K562 (cell line): ENCODE measurements at regions not wholly inside any gene's neighbourhood (a gene's known extent, or its start where the extent isn't known, plus 50 kb on each side); places are given as distances from the start of the nearest gene placed in this dataset.

Experiments used
- ATAC-seq: fragments of 200-7000 bp; cut with Tn5 transposase; 3 replicates; pipeline ENCODE4 v1.9.1; 2020; ENCODE audit warnings: moderate library complexity
- BruUV-seq: library from RNA; stranded (reverse); fragments of 400-500 nt; replicated peaks from 2 replicates; lab custom pipeline; 2021; lab: Mats Ljungman, UMichigan
- CTCF ChIA-PET: fragments of 300-600 bp; formaldehyde crosslinking; extraction: SDS; loops from one replicate; lab custom pipeline; 2021; ENCODE audit warnings: low intra/inter-chr PET ratio; lab: Yijun Ruan, JAX
- POLR2A ChIA-PET: fragments of 300-600, 350-650 bp; sonication (Branson Sonifier 250); formaldehyde crosslinking; extraction: SDS; loops from one replicate; lab custom pipeline; 2021; ENCODE audit warnings: antibody characterized with exemption, inconsistent platforms; lab: Yijun Ruan, JAX
- DNase-seq, 4 experiments: peaks; one replicate each; pipeline versions ENCODE4 v3.0.0 to v3.0.0-alpha.2; 2011 to 2018; ENCODE audit warnings: low spot score in 3 of 4, mixed read lengths in 3 of 4; ENCODE audit errors: extremely low read depth in 1 of 4
- FAIRE-seq: peaks from 2 replicates; lab custom pipeline; 2011; peaks lifted over from hg19 to GRCh38; lab: Jason Lieb, UNC
- H2AFZ ChIP-seq: 2 replicates; pipeline ENCODE4 v1.6.0; 2011; ENCODE audit warnings: low read depth, low read length, control low read depth, inconsistent platforms
- H3K27ac ChIP-seq: fragments of 200-600 bp; 3 replicates; pipeline ENCODE4 v1.8.0; 2011; ENCODE audit warnings: low read depth, mild to moderate bottlenecking, control low read depth, inconsistent platforms, low read length, moderate library complexity, mixed read lengths; ENCODE audit errors: extremely low read depth
- H3K27me3 ChIP-seq, 2 experiments: fragments of 300-600 bp in 1 of 2; 2 replicates in 1 of 2; 3 replicates in 1 of 2; pipeline versions ENCODE4 v1.6.0 to v1.8.0; 2011; ENCODE audit warnings: inconsistent platforms in 2 of 2, low read length in 2 of 2, mild to moderate bottlenecking in 1 of 2, mixed read lengths in 1 of 2, moderate library complexity in 1 of 2; ENCODE audit not compliant: control insufficient read depth in 2 of 2, insufficient read depth in 2 of 2
- H3K36me3 ChIP-seq: fragments of 300-600 bp; 3 replicates; pipeline ENCODE4 v1.8.0; 2011; ENCODE audit warnings: mild to moderate bottlenecking, low read length, inconsistent platforms; ENCODE audit not compliant: control insufficient read depth, insufficient read depth
- H3K4me1 ChIP-seq, 2 experiments: fragments of 200-600 bp in 1 of 2; replicated peaks in 1 of 2; 2 replicates in 1 of 2; 3 replicates in 1 of 2; pipeline versions ENCODE4 v1.5.1 to v1.8.0; 2011; ENCODE audit warnings: inconsistent platforms in 2 of 2, low read length in 2 of 2, mild to moderate bottlenecking in 1 of 2, mixed read lengths in 1 of 2, moderate library complexity in 1 of 2; ENCODE audit not compliant: control insufficient read depth in 2 of 2, insufficient read depth in 2 of 2
- H3K4me2 ChIP-seq: 2 replicates; pipeline ENCODE4 v1.6.1; 2011; ENCODE audit warnings: low read length, control low read depth, inconsistent platforms, mixed read lengths; ENCODE audit not compliant: insufficient read depth
- H3K4me3 ChIP-seq: fragments of 200-600 bp; sonication (generic), shearing (Covaris generic); 2 replicates; pipeline ENCODE4 v1.5.1; 2016; ENCODE audit warnings: control low read depth, inconsistent platforms
- H3K79me2 ChIP-seq: fragments of 200-600 bp; 3 replicates; pipeline ENCODE4 v1.8.0; 2011; ENCODE audit warnings: low read length, inconsistent platforms; ENCODE audit not compliant: control insufficient read depth, insufficient read depth
- H3K9ac ChIP-seq, 2 experiments: 2 replicates each; pipeline versions ENCODE4 v1.6.0 to v1.6.1; 2011; ENCODE audit warnings: low read depth in 2 of 2, low read length in 2 of 2, control low read depth in 1 of 2, inconsistent platforms in 1 of 2, mild to moderate bottlenecking in 1 of 2, mixed read lengths in 1 of 2; ENCODE audit not compliant: insufficient read depth in 1 of 2
- H3K9me1 ChIP-seq: one replicate; pipeline ENCODE4 v1.6.0; 2011; ENCODE audit warnings: inconsistent platforms, mild to moderate bottlenecking, low read length, moderate library complexity; ENCODE audit not compliant: control insufficient read depth, insufficient read depth
- H3K9me3 ChIP-seq: replicated peaks from 2 replicates; pipeline ENCODE4 v1.5.1; 2011; ENCODE audit warnings: low read depth, low read length, inconsistent platforms; ENCODE audit not compliant: control insufficient read depth, insufficient read depth
- H4K20me1 ChIP-seq: replicated peaks from 2 replicates; pipeline ENCODE4 v1.6.1; 2011; ENCODE audit warnings: low read length, inconsistent platforms, mixed read lengths; ENCODE audit not compliant: control insufficient read depth, insufficient read depth
- BRD4 ChIP-seq: fragments of 200-600 bp; sonication (generic); IDR thresholded peaks from 2 replicates; pipeline ENCODE4 v1.6.1; 2017; ENCODE audit warnings: inconsistent platforms
- E2F3 ChIP-seq: fragments of 250-450 bp; sonication (Bioruptor Pico); IDR thresholded peaks from 2 replicates; pipeline ENCODE4 v1.4.0; 2020; ENCODE audit warnings: mild to moderate bottlenecking
- GABPB2 ChIP-seq: fragments of 250-450 bp; sonication (Bioruptor Pico); conservative IDR thresholded peaks from 2 replicates; pipeline ENCODE4 v1.5.1; 2021; ENCODE audit warnings: mild to moderate bottlenecking
- HDGF ChIP-seq: fragments of 450-650 bp; IDR thresholded peaks from 2 replicates; pipeline ENCODE4 v1.6.1; 2016
- HMG20B ChIP-seq: fragments of 250-450 bp; sonication (Bioruptor Pico); IDR thresholded peaks from 2 replicates; pipeline ENCODE4 v1.5.0; 2021; ENCODE audit warnings: mild to moderate bottlenecking
- IFI16 ChIP-seq: fragments of 250-450 bp; sonication (Bioruptor Pico); IDR thresholded peaks from 2 replicates; pipeline ENCODE4 v2.1.2; 2022; ENCODE audit warnings: mild to moderate bottlenecking, inconsistent platforms
- ILK ChIP-seq: fragments of 450-650 bp; IDR thresholded peaks from 2 replicates; pipeline ENCODE4 v1.6.1; 2016; ENCODE audit warnings: missing genetic modification characterization, low read depth, mild to moderate bottlenecking, missing compliant biosample characterization, moderate library complexity, borderline replicate concordance
- JUND ChIP-seq, 2 experiments: IDR thresholded peaks; 2 replicates in 1 of 2; 3 replicates in 1 of 2; pipeline ENCODE4 v1.6.1; 2011; ENCODE audit warnings: borderline replicate concordance in 2 of 2, low read depth in 2 of 2, low read length in 2 of 2, improper control_type of control experiment in 1 of 2, missing biosample characterization in 1 of 2, missing genetic modification characterization in 1 of 2, missing genetic modification reagents in 1 of 2
- KLF13 ChIP-seq: fragments of 450-650 bp; IDR thresholded peaks from 2 replicates; pipeline ENCODE4 v1.6.1; 2016; ENCODE audit warnings: missing genetic modification characterization, low read depth, mild to moderate bottlenecking, missing compliant biosample characterization, moderate library complexity, borderline replicate concordance
- SMARCA4 ChIP-seq: fragments of 450-650 bp; IDR thresholded peaks from 2 replicates; pipeline ENCODE4 v1.6.1; 2016
- SREBF1 ChIP-seq: fragments of 150-350 bp; IDR thresholded peaks from 2 replicates; pipeline ENCODE4 v1.6.1; 2014; ENCODE audit warnings: antibody characterized with exemption, low read depth, low read length, borderline replicate concordance
- SRSF7 ChIP-seq: fragments of 200-400 bp; formaldehyde crosslinking; optimal IDR thresholded peaks from 2 replicates; pipeline ENCODE3; 2017; ENCODE audit warnings: mild to moderate bottlenecking, low read depth, low read length
- TAF1 ChIP-seq: IDR thresholded peaks from 2 replicates; pipeline ENCODE4 v1.6.1; 2011; ENCODE audit warnings: mild to moderate bottlenecking, low read length, moderate library complexity; ENCODE audit not compliant: insufficient read depth, control insufficient read depth, severe bottlenecking; ENCODE audit errors: extremely low read depth
- ZNF23 ChIP-seq: fragments of 250-450 bp; sonication (Bioruptor Pico); IDR thresholded peaks from 2 replicates; pipeline ENCODE4 v1.4.0; 2020; ENCODE audit warnings: mild to moderate bottlenecking
- WGBS: fragments of 100-300 bp; shearing (Covaris generic); methylation state at CpG from one replicate; pipeline ENCODE4 v1.1.6; 2016; ENCODE audit warnings: low coverage, mixed read lengths; ENCODE audit not compliant: insufficient coverage; ENCODE audit errors: missing lambda C conversion rate; 5-methylcytosine and 5-hydroxymethylcytosine counted together
- in situ Hi-C: fragments of 300-500 bp; cut with MboI; formaldehyde crosslinking; loops from 4 replicates; pipeline ENCODE4 v1.15.0; 2018; ENCODE audit warnings: inconsistent platforms, mixed read lengths
- intact Hi-C: fragments of 100-400 bp; cut with micrococcal nuclease; formaldehyde crosslinking; loops from 2 replicates; pipeline ENCODE4 v1.14.2; 2022
- TF ChIP-seq, protein P1 (sequence below): fragments of 450-650 bp; IDR thresholded peaks from 2 replicates; pipeline ENCODE4 v1.6.1; 2016; ENCODE audit warnings: borderline replicate concordance

GRCh38 chr5:13505326-13505725 is 439.2 kb downstream of the DNAH5 start (continued):
- no peak for TF ChIP-seq SREBF1

DNA sequence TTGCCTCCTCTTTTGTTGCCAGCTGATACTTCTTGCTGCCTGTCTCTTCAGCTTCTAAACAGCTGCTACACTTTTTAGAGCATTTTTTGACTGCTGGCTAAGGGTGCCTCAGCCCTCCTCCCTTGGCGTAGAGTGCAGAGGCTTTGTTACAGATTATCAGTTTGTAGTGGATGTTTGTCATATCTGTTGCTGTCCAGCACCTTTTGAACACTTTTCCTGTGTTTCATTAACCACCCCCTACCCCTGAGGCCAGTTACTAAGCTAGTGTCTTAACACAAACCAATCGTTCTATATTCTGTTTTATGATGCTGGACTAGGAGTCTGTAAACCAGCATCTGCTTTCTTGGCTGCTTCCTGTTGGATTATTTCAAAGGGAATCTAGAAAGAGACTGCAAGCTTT is 441.5 kb downstream of the DNAH5 start:
- no peak overlapping the region for H3K9ac ChIP-seq
- no peaks in the 10 kb centered on the region for H3K4me1 ChIP-seq
- WGBS: 7% methylated on average over 2 of the region's 2 CpGs
- no peak overlapping the region for H3K4me2 ChIP-seq
- no peaks in the 10 kb centered on the region for H4K20me1 ChIP-seq
- no peaks in the 10 kb centered on the region for H3K79me2 ChIP-seq
- no peak for DNase-seq
- intact Hi-C loops: no loop called here
- ChIA-PET POLR2A (no interaction called here), CTCF (no interaction called here)
- H3K36me3 ChIP-seq: no peaks in the 10 kb centered on the region
- no peak for ATAC-seq
- H3K9me3 ChIP-seq: no peaks in the 10 kb centered on the region; the same call in 1 of the 2 replicates
- H3K4me3 ChIP-seq: no peak overlapping the region
- FAIRE-seq: no peak
- no peak overlapping the region for H3K27ac ChIP-seq
- H3K9me1 ChIP-seq: no peaks in the 10 kb centered on the region
- in situ Hi-C loops: no loop called here
- TF ChIP-seq, protein P1, sequence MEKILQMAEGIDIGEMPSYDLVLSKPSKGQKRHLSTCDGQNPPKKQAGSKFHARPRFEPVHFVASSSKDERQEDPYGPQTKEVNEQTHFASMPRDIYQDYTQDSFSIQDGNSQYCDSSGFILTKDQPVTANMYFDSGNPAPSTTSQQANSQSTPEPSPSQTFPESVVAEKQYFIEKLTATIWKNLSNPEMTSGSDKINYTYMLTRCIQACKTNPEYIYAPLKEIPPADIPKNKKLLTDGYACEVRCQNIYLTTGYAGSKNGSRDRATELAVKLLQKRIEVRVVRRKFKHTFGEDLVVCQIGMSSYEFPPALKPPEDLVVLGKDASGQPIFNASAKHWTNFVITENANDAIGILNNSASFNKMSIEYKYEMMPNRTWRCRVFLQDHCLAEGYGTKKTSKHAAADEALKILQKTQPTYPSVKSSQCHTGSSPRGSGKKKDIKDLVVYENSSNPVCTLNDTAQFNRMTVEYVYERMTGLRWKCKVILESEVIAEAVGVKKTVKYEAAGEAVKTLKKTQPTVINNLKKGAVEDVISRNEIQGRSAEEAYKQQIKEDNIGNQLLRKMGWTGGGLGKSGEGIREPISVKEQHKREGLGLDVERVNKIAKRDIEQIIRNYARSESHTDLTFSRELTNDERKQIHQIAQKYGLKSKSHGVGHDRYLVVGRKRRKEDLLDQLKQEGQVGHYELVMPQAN: no peak
- no peak for TF ChIP-seq SRSF7
- TF ChIP-seq KLF13 (tag): no peak
- no peak for TF ChIP-seq HMG20B (CRISPR knock-in tag)
- no peak for TF ChIP-seq GABPB2 (CRISPR knock-in tag)
- TF ChIP-seq ZNF23 (CRISPR knock-in tag): no peak
- TF ChIP-seq IFI16 (CRISPR knock-in tag): no peak
- no peak for TF ChIP-seq TAF1
- TF ChIP-seq JUND (IDR thresholded peaks at IDR 0.05; ENCODE audit: borderline replicate concordance, low read depth, low read length): no peak
- no peak for TF ChIP-seq JUND (tag; IDR thresholded peaks at IDR 0.05; ENCODE audit: borderline replicate concordance, low read depth, low read length)
- TF ChIP-seq BRD4: no peak
- TF ChIP-seq ILK: no peak
- no peak for TF ChIP-seq SMARCA4
- TF ChIP-seq E2F3: no peak
- TF ChIP-seq HDGF: no peak
- no peaks in the 10 kb centered on the region for H3K27me3 ChIP-seq
- no TSS peak for BruUV-seq
- no peak overlapping the region for H2AFZ ChIP-seq
